H9 (cell line): ENCODE measurements at regions not wholly inside any gene's neighbourhood (a gene's known extent, or its start where the extent isn't known, plus 50 kb on each side); places are given as distances from the start of the nearest gene placed in this dataset.

Source experiments
- DNase-seq: peaks from one replicate; pipeline ENCODE4 v3.0.0-alpha.2; 2017
- H2AFZ ChIP-seq: one replicate; pipeline ENCODE4 v1.6.1; 2013; ENCODE audit warnings: mild to moderate bottlenecking, low read length, control low read depth, moderate library complexity
- H2AK5ac ChIP-seq: 2 replicates; pipeline ENCODE4 v1.6.1; 2013; ENCODE audit warnings: low read length, control low read depth, mixed read lengths; ENCODE audit not compliant: insufficient read length
- H2BK120ac ChIP-seq: one replicate; pipeline ENCODE4 v1.6.1; 2013; ENCODE audit warnings: low read depth, mild to moderate bottlenecking, low read length, control low read depth, inconsistent platforms; ENCODE audit not compliant: poor library complexity, severe bottlenecking
- H2BK12ac ChIP-seq: 2 replicates; pipeline ENCODE4 v1.6.1; 2013; ENCODE audit warnings: low read length, control low read depth, mixed read lengths, low read depth; ENCODE audit not compliant: insufficient read length
- H2BK15ac ChIP-seq: 2 replicates; pipeline ENCODE4 v1.6.1; 2013; ENCODE audit warnings: low read depth, low read length, control low read depth
- H2BK20ac ChIP-seq: one replicate; pipeline ENCODE4 v1.6.1; 2013; ENCODE audit warnings: low read depth, mild to moderate bottlenecking, low read length, control low read depth, inconsistent platforms; ENCODE audit not compliant: poor library complexity, severe bottlenecking
- H2BK5ac ChIP-seq: 2 replicates; pipeline ENCODE4 v1.6.1; 2013; ENCODE audit warnings: low read length, control low read depth, mixed read lengths; ENCODE audit not compliant: insufficient read length
- H3K14ac ChIP-seq: 2 replicates; pipeline ENCODE4 v1.6.1; 2013; ENCODE audit warnings: low read length, control low read depth; ENCODE audit not compliant: insufficient read depth
- H3K18ac ChIP-seq: 2 replicates; pipeline ENCODE4 v1.6.1; 2013; ENCODE audit warnings: low read depth, mild to moderate bottlenecking, mixed read lengths, low read length, control low read depth; ENCODE audit not compliant: insufficient read length
- H3K23ac ChIP-seq: 2 replicates; pipeline ENCODE4 v1.6.1; 2013; ENCODE audit warnings: low read length, control low read depth, mixed read lengths, low read depth; ENCODE audit not compliant: insufficient read length
- H3K23me2 ChIP-seq: 2 replicates; pipeline ENCODE4 v1.6.1; 2013; ENCODE audit warnings: low read depth, mild to moderate bottlenecking, mixed read lengths, low read length, control low read depth; ENCODE audit not compliant: insufficient read length, poor library complexity, severe bottlenecking
- H3K27ac ChIP-seq: 2 replicates; pipeline ENCODE4 v1.5.1; 2013; ENCODE audit warnings: low read length, control low read depth, mixed read lengths, low read depth; ENCODE audit not compliant: insufficient read length
- H3K27me3 ChIP-seq: 2 replicates; pipeline ENCODE4 v1.6.1; 2013; ENCODE audit warnings: low read length, control low read depth, inconsistent platforms; ENCODE audit not compliant: insufficient read depth
- H3K4ac ChIP-seq: 2 replicates; pipeline ENCODE4 v1.6.1; 2013; ENCODE audit warnings: low read depth, mild to moderate bottlenecking, control low read depth, inconsistent platforms, low read length, moderate library complexity
- H3K4me1 ChIP-seq: 2 replicates; pipeline ENCODE4 v1.6.1; 2013; ENCODE audit warnings: low read length, control low read depth, inconsistent platforms; ENCODE audit not compliant: insufficient read depth
- H3K4me2 ChIP-seq: 2 replicates; pipeline ENCODE4 v1.6.1; 2013; ENCODE audit warnings: low read length, control low read depth, mixed read lengths; ENCODE audit not compliant: insufficient read length, insufficient read depth
- H3K56ac ChIP-seq: 2 replicates; pipeline ENCODE4 v1.6.1; 2013; ENCODE audit warnings: low read depth, mild to moderate bottlenecking, mixed read lengths, low read length, control low read depth; ENCODE audit not compliant: insufficient read length
- H3K79me1 ChIP-seq: 2 replicates; pipeline ENCODE4 v1.6.1; 2013; ENCODE audit warnings: low read depth, mild to moderate bottlenecking, moderate library complexity, low read length, control low read depth, inconsistent platforms; ENCODE audit not compliant: insufficient read depth, poor library complexity, severe bottlenecking
- H3K79me2 ChIP-seq: 2 replicates; pipeline ENCODE4 v1.6.1; 2013; ENCODE audit warnings: low read length, control low read depth, inconsistent platforms; ENCODE audit not compliant: insufficient read depth
- H3K9ac ChIP-seq: 2 replicates; pipeline ENCODE4 v1.6.1; 2013; ENCODE audit warnings: low read length, control low read depth, mixed read lengths; ENCODE audit not compliant: insufficient read length; ENCODE audit errors: extremely low read depth
- H3K9me3 ChIP-seq: one replicate; pipeline ENCODE4 v1.6.1; 2013; ENCODE audit warnings: low read depth, low read length, inconsistent platforms; ENCODE audit not compliant: control insufficient read depth
- H3T11ph ChIP-seq: one replicate; pipeline ENCODE4 v1.6.1; 2013; ENCODE audit warnings: mild to moderate bottlenecking, low read length, control low read depth, inconsistent platforms
- H4K20me1 ChIP-seq: one replicate; pipeline ENCODE4 v1.6.1; 2013; ENCODE audit not compliant: control insufficient read depth, insufficient read length, insufficient read depth
- H4K5ac ChIP-seq: 2 replicates; pipeline ENCODE4 v1.6.1; 2013; ENCODE audit warnings: low read depth, mild to moderate bottlenecking, mixed read lengths, low read length, control low read depth; ENCODE audit not compliant: insufficient read length
- H4K8ac ChIP-seq: replicated peaks from 2 replicates; pipeline ENCODE4 v1.6.1; 2013; ENCODE audit warnings: low read length, control low read depth, mixed read lengths, low read depth; ENCODE audit not compliant: insufficient read length
- H4K91ac ChIP-seq: 2 replicates; pipeline ENCODE4 v1.6.1; 2013; ENCODE audit warnings: low read depth, mild to moderate bottlenecking, moderate library complexity, mixed read lengths, low read length, control low read depth; ENCODE audit not compliant: insufficient read length
- H3K27ac Mint-ChIP-seq, 3 experiments: 2 replicates in 2 of 3; 3 replicates in 1 of 3; pipeline ENCODE4 v1.8.0; 2020 to 2021; ENCODE audit warnings: mixed read lengths in 3 of 3, mild to moderate bottlenecking in 1 of 3, moderate library complexity in 1 of 3
- H3K27me3 Mint-ChIP-seq: 2 replicates; pipeline ENCODE4 v1.8.0; 2021; ENCODE audit warnings: low read depth, mild to moderate bottlenecking, moderate library complexity, mixed read lengths
- H3K36me3 Mint-ChIP-seq, 3 experiments: 2 replicates in 2 of 3; 3 replicates in 1 of 3; pipeline ENCODE4 v1.8.0; 2020 to 2021; ENCODE audit warnings: low read depth in 3 of 3, mixed read lengths in 3 of 3; ENCODE audit not compliant: insufficient read depth in 1 of 3
- H3K4me1 Mint-ChIP-seq, 2 experiments: 2 replicates each; pipeline ENCODE4 v1.8.0; 2020; ENCODE audit warnings: mixed read lengths in 2 of 2
- H3K4me3 Mint-ChIP-seq, 2 experiments: 2 replicates in 1 of 2; 3 replicates in 1 of 2; pipeline ENCODE4 v1.8.0; 2020 to 2021; ENCODE audit warnings: mild to moderate bottlenecking in 2 of 2, mixed read lengths in 2 of 2, moderate library complexity in 1 of 2
- H3K9me3 Mint-ChIP-seq, 2 experiments: 2 replicates in 1 of 2; 3 replicates in 1 of 2; pipeline ENCODE4 v1.8.0; 2020; ENCODE audit warnings: mild to moderate bottlenecking in 2 of 2, mixed read lengths in 2 of 2, moderate library complexity in 1 of 2
- WGBS: extraction: QIAGEN DNeasy Blood & Tissue Kit; methylation state at CpG from one replicate; pipeline ENCODE4 v1.1.7; 2013; ENCODE audit warnings: missing lambda C conversion rate, low lambda C conversion rate, mixed read lengths; ENCODE audit not compliant: insufficient read length; ENCODE audit errors: extremely low coverage; 5-methylcytosine and 5-hydroxymethylcytosine counted together
- TF ChIP-seq, protein P1 (sequence below): fragments of 200-600 bp; sonication (generic); conservative IDR thresholded peaks from 3 replicates; pipeline ENCODE4 v1.8.0; 2021; ENCODE audit warnings: antibody characterized with exemption, mild to moderate bottlenecking

DNA sequence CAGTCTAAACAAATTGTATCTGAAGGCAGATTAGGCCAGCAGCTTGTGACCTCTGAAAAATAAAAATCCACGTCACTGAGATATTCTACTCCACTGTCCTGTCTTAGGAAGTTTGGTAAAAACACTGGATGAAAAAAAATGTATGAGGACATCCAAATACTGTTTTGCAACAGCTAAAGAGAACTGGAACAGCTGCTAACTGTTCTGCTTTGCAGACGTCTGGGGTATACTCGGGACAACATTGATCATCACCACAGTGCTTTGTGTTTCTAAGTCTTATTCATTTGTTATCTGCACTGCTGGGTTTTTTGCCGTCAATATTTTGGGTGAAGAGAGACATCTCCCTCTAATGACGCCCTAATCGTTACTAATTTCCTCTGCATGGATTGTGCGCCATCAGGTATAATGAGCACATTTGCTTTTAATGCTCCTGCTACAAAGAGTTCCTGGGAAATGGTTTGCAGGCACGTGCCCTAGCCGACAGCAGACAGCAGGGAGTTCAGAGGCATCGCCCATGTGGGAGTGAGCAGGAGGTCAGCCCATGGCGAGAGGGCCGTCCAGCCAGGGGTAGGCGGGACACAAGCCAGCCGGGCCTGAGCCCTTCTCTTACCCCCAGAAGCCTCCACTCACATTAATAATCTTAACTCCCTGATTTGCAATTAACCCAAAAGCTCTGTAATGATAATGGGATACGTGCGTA is 87.0 kb downstream of the CBLN1 start:
- Histone ChIP-seq H3K23me2 (no peaks in the 10 kb centered on the region), H3K27me3 (no peaks in the 10 kb centered on the region), H2BK15ac (no peak overlapping the region), H4K91ac (no peak overlapping the region), H4K20me1 (no peaks in the 10 kb centered on the region), H3K79me2 (no peaks in the 10 kb centered on the region), H3K79me1 (no peaks in the 10 kb centered on the region), H3K56ac (no peak overlapping the region), H3K4me1 (no peaks in the 10 kb centered on the region), H2BK12ac (no peak overlapping the region), H3K18ac (no peak overlapping the region), H2BK20ac (no peak overlapping the region), H3K27ac (no peak overlapping the region), H4K5ac (no peak overlapping the region), H2BK120ac (no peak overlapping the region), H3K9me3 (no peaks in the 10 kb centered on the region), H3T11ph (no peak overlapping the region), H3K14ac (no peak overlapping the region), H3K4ac (no peak overlapping the region), H4K8ac (no peak overlapping the region), H2BK5ac (no peak overlapping the region), H3K4me2 (no peak overlapping the region), H3K23ac (no peak overlapping the region), H3K9ac (no peak overlapping the region), H2AFZ (no peak overlapping the region), H2AK5ac (no peak overlapping the region)
- Mint-ChIP-seq H3K4me3 (no peak overlapping the region), H3K4me1 (peaks cover 11 to 12% of the 10 kb centered on the region in 2 experiments), H3K27ac (no peak overlapping the region), H3K9me3 (no peaks in the 10 kb centered on the region), H3K36me3 (no peaks in the 10 kb centered on the region; a peak in 1 of 7 replicates), H3K27me3 (peaks cover 7% of the 10 kb centered on the region)
- DNase-seq, result no peak
- no CpG with 5 or more reads among the region's 16 CpGs for WGBS
- TF ChIP-seq, protein P1, sequence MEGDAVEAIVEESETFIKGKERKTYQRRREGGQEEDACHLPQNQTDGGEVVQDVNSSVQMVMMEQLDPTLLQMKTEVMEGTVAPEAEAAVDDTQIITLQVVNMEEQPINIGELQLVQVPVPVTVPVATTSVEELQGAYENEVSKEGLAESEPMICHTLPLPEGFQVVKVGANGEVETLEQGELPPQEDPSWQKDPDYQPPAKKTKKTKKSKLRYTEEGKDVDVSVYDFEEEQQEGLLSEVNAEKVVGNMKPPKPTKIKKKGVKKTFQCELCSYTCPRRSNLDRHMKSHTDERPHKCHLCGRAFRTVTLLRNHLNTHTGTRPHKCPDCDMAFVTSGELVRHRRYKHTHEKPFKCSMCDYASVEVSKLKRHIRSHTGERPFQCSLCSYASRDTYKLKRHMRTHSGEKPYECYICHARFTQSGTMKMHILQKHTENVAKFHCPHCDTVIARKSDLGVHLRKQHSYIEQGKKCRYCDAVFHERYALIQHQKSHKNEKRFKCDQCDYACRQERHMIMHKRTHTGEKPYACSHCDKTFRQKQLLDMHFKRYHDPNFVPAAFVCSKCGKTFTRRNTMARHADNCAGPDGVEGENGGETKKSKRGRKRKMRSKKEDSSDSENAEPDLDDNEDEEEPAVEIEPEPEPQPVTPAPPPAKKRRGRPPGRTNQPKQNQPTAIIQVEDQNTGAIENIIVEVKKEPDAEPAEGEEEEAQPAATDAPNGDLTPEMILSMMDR, result no peak
